GM12892 (cell line): ENCODE measurements at regions not wholly inside any gene's neighbourhood (a gene's known extent, or its start where the extent isn't known, plus 50 kb on each side); places are given as distances from the start of the nearest gene placed in this dataset.
A peak's percentile ranks its signal among the peaks of the same experiment; 100 is the strongest.

Experiments used
- DNase-seq: peaks from one replicate; pipeline ENCODE4 v3.0.0; 2011; ENCODE audit not compliant: insufficient read length
- FAIRE-seq: peaks from 2 replicates; lab custom pipeline; 2011; peaks lifted over from hg19 to GRCh38; lab: Jason Lieb, UNC
- POLR2A ChIP-seq: IDR thresholded peaks from 2 replicates; pipeline ENCODE4 v1.6.1; 2011; ENCODE audit warnings: low read depth, low read length, control low read depth
- POLR2AphosphoS5 ChIP-seq: IDR thresholded peaks from 2 replicates; pipeline ENCODE4 v1.6.1; 2011; ENCODE audit warnings: low read depth, low read length, control low read depth
- TAF1 ChIP-seq: IDR thresholded peaks from 2 replicates; pipeline ENCODE4 v1.6.1; 2011; ENCODE audit warnings: low read depth, mild to moderate bottlenecking, control low read depth, low read length, borderline replicate concordance

DNA sequence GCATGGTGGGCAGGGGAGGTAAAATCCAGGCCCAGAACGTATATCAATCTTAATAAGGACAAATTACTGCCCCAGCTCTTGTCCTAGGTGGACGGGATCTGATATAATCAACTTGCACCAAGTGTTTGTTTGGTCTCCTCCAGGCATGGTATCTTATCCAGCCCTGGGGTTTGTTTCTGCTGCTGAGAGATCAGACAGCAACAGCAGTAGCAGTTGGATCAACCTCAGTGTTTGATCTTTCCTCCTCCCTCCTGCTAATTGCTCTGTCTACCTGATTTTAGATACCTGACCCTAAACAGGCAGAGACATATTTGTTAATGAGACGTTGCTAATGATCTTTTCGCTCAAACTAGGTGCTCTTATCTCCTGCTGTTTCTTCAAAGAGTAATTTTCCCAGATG is 100.4 kb upstream of the BACH2 start:
- DNase-seq (no peak), FAIRE-seq (no peak)
- TF ChIP-seq POLR2A (no peak), TAF1 (no peak)

DNA sequence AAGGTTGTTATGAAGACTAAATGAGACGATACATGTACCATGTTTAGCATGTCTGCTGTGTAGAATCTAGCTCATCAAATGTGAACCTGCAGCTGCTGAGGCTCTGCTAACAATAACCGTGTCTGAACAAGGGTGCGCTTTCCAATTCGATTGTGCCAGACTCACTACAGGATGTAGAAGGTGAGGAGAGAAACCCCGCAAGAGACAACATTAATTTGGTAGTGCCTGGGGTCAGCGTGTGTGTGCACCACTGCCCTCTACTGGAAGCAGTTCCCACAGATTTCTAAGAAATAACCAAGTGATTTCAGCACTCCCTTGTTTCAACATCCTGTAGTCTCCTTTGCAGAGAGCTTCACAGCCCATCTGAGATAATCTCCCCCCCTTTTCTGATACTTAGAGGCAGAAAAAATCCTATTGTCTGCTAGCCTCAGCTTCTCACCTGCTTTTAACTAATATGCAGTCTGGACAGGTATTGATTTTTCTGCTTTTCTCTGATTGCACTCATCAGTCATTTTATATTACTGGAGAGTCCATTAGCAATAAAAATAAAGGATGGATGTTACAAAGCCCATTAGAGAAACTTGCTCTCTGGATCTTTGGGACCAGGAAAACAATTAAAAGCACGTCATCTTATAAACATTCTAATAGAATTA is 96.7 kb upstream of the BACH2 start:
- TF ChIP-seq POLR2AphosphoS5 = no peak
- no peak for TF ChIP-seq TAF1
- TF ChIP-seq POLR2A = no peak
- DNase-seq (no peak), FAIRE-seq (peak; percentile 5)

DNA sequence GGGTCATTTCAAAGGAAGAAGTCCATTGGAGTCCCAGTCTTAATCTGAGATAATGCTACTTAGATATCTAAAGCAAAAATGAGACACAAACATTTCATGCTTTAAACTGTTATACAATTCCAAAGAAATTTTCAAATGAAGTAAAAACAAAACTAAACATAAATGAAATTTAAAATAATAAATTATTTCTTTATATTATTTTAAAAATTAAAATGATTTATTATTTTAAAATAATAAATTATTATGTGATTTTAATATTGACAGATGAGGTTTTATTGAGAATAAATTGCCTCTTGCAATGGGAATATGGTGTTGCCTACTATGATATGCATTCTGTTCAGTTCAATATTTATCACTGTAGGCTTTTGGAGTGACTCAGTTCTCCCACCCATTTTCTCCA is 93.7 kb upstream of the BACH2 start:
- TF ChIP-seq POLR2A (no peak), TAF1 (no peak), POLR2AphosphoS5 (no peak)

DNA sequence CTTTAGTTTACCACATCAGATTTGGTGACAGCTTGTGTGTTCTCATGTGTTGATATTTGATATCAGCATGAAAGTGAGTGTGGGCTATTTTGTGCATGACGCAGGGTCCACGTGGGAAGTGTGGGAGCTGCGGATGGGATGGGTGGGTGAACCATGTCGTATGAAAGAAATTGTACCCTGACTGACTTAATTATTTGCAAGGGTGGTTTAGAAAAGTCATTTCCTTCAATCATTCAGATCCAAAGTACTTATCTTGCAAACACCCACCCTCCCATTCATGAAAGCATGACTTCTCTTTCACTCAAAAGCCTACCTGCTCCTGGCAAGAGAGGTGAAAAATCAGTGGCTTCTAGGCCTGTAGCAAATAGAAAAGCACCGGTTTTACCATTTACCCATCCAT is 91.8 kb upstream of the BACH2 start:
- TF ChIP-seq POLR2AphosphoS5 (no peak), POLR2A (no peak), TAF1 (no peak)
- DNase-seq = no peak

More for the DNA sequence above, 93.7 kb upstream of the BACH2 start:
- FAIRE-seq (no peak), DNase-seq (no peak)

DNA sequence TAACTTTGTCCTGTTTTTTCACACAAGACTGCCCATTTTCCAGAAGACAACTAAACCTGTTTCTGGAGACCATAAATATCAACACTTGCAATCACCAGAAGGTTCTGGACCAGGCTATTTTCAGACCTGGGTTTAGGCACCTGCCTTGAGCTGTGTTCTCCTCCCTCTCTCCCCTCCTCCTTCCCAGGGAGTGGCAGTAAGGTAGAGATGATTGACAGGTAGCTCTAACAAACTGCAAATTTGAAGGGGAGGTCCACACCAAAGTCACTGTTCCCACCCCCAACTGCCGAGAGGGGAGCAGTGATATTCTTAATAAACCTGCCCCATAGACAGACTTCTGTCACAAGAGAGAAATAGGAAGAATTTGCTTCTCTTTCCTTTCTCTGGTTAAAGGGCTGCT is 91.2 kb upstream of the BACH2 start:
- TF ChIP-seq POLR2A (no peak), POLR2AphosphoS5 (no peak), TAF1 (no peak)
- DNase-seq (no peak), FAIRE-seq (no peak)

More for the DNA sequence above, 91.8 kb upstream of the BACH2 start:
- FAIRE-seq = no peak

DNA sequence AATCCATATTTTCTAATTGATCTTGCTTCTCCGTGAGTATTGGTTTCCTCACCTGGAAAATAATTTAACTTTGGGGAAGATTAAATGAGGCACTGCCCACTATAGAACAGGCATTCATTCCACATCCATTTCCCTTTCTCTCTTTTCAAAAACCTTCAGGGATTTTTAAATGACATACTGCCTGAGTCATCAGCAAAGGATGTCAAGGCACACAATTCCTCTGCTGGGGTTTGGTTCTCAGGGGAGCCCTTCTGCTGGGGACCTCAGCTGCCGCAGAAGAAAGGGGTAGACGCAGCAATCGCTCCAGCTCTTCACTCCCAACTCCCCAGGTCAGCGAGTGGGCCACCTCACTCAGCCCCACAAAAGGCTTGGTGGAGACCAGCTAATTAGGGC is 90.7 kb upstream of the BACH2 start:
- TF ChIP-seq POLR2A (no peak), TAF1 (no peak), POLR2AphosphoS5 (no peak)
- DNase-seq (no peak), FAIRE-seq (no peak)

DNA sequence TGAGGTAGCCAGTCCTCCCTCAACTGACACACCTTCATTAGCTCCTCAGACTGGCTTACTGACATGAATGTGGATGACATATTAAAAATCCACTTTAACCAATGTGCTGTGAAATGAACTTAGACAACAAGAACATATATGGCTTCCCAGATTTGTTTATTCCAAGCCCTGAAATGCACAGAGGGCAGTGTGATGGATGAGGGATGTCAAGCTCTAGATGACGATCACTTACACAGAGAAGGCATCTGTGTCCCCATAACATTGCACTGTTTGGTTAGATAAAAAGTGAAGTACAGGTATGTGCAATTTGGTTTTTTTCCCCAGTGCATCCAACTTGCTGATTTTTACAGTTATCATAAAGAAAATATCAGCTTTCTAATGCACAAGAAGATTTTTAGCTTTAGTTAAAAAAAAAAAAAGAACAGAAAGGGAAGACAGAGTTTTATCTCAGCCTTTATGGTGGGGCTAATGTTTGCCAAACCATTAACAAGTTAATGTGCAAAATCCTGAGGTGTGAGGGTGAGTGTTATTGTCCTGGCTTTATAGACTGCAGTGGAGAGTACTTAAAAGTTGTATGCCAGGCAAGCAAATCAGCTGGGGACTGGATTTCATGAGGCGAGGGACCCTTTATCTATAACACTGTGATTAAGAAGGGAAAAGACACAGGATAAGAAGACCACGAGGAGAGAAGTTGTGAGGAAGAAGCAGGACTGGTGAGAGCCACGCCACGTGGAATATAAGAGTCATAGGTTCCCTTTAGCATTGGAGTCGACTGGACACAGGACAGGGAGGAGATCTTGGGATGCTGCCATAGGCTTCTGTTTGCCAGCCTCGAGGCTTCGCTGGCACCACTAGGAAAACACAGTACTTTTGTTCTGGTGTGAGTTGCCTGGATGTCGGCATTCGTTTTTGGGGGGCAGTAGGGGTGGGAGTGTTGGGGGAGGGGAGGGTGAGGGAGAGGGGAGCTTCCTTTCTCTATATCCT is 90.0 kb upstream of the BACH2 start:
- FAIRE-seq (no peak), DNase-seq (no peak)
- no peak for TF ChIP-seq POLR2A
- no peak for TF ChIP-seq POLR2AphosphoS5
- no peak for TF ChIP-seq TAF1

DNA sequence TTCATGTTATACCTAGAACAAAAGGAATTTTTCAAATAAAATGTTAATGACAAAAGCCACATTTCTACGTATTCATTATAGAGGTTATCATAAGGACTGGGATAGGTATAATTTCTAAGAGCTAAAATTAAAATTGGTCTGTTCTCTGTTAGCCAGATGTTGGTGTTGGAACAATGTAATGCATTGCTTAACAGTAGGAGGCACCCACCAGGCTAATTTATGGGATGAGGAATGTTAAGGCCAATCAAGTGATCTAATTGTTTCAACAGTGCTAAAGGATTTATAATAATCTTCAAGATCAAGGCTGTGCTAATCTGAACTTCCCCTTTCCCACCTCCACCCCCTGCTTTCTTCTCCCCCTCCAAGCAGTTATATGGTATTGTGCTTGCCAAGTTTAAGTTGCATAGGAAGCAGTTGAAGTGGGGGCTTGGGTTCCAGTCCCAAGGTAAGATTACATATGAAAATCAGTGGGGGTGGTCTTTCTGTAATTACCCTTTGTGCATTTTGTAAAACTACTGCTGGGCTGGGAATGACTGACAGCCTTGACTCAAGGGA is 89.2 kb upstream of the BACH2 start:
- DNase-seq = no peak
- TF ChIP-seq POLR2A (no peak), POLR2AphosphoS5 (no peak), TAF1 (no peak)
- no peak for FAIRE-seq

DNA sequence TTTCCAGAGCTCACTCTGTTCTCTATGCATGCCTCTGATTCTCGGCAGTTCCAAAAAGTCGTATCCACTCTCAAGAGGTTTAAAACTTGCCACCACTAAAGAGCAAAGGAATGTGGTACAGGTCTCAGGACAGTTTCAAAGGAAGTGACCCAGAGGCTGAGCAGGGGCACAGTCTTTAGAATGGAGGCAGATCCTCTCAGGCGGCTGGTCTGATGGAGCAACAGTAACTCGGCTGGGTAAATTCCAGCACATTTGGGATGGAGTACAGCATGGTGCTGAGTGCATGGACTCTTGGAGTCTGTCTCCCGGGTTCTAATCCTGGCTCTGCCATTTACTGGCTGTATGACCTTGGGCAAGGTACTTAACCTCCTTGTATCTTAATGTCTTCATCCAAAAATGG is 88.1 kb upstream of the BACH2 start:
- FAIRE-seq (no peak), DNase-seq (no peak)
- TF ChIP-seq POLR2AphosphoS5 (no peak), POLR2A (no peak), TAF1 (no peak)

DNA sequence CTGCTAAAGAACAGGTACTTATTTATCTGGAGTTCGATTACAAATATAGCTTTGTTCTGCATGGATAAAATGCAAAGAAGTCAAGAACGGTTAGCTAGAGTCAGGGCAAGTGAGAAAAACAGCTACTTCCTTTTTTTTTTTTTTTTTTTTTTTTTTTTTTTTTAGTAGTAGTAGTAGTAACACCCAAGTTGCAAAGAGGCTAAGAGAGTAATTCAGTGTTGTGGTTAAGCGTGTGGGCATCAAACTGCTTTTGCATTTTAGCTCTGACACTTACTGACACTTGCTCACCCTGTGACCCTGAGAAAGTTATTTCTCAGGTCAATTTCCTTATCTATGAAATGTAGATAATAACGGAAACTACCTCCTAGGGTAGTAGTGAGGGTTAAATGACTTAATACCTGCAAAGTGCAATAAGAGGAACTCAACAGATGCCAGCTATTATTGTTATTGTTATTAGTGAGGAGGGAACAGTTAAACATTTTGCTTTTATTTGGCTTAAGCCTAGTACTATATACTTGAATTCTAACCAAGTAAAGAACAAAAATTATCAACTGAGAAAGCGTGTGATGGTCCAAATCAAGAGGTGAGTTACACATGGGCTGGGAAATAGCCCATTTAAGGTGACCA is 86.7 kb upstream of the BACH2 start:
- TF ChIP-seq POLR2A = no peak
- TF ChIP-seq POLR2AphosphoS5 = no peak
- TF ChIP-seq TAF1 = no peak
- FAIRE-seq = no peak
- DNase-seq = no peak

DNA sequence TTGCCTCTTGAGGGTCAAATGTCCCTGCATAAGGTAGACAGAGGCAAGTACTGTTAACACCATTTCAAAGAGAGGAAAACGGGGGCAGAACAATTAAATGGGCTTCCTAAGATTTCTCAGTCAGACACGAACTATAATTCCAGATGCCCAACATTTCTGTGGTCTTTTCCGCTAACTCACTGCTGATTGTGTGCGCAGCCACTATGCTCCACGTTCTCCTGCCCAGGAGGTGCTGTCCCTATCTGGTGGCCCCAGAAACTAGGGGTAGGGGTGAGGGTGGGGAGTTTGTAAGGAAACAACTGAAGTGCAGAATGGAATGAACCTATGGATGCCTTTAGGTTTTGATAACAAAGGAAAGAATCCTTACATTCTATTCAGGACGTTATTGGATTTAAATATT is 86.1 kb upstream of the BACH2 start:
- FAIRE-seq = no peak
- no peak for DNase-seq

More for the DNA sequence above, 86.1 kb upstream of the BACH2 start:
- TF ChIP-seq POLR2A = no peak
